Left lung (tissue), 4 donors: ENCODE measurements at regions not wholly inside any gene's neighbourhood (a gene's known extent, or its start where the extent isn't known, plus 50 kb on each side); places are given as distances from the start of the nearest gene placed in this dataset.

Experiments used
- ATAC-seq: fragments of 200-7000 bp; cut with Tn5 transposase; one replicate; pipeline ENCODE4 v1.9.1; 2020; ENCODE audit warnings: moderate library complexity
- DNase-seq, 4 donors: peaks; one replicate each; pipeline ENCODE4 v3.0.0-alpha.2; 2013 to 2020
- H3K27ac ChIP-seq, 2 donors: fragments of 200-600 bp; sonication (generic) in 1 of 2; one replicate each; pipeline versions ENCODE4 v1.5.0 to v1.8.0; 2020 to 2021
- H3K27me3 ChIP-seq, 2 donors: fragments of 200-600 bp; sonication (generic) in 1 of 2; one replicate each; pipeline versions ENCODE4 v1.5.0 to v1.8.0; 2020 to 2021
- H3K36me3 ChIP-seq, 2 donors: fragments of 200-600 bp; sonication (generic) in 1 of 2; one replicate each; pipeline versions ENCODE4 v1.5.0 to v1.8.0; 2020 to 2021
- H3K4me1 ChIP-seq, 2 donors: fragments of 200-600 bp; one replicate each; pipeline ENCODE4 v1.8.0; 2021
- H3K4me3 ChIP-seq, 2 donors: fragments of 200-600 bp; sonication (generic) in 1 of 2; one replicate each; pipeline versions ENCODE4 v1.5.0 to v1.8.0; 2020 to 2021; ENCODE audit warnings: mild to moderate bottlenecking in 1 of 2
- H3K9me3 ChIP-seq, 2 donors: fragments of 200-600 bp; sonication (generic) in 1 of 2; one replicate each; pipeline versions ENCODE4 v1.5.0 to v1.8.0; 2020 to 2021
- intact Hi-C, 2 donors: fragments of 100-400 bp; cut with DNase I; formaldehyde crosslinking; loops; one replicate each; pipeline versions ENCODE4 v1.11.2 to v1.14.2; 2022
- TF ChIP-seq, protein P1 (sequence below), 2 donors: fragments of 200-600 bp; sonication (generic) in 1 of 2; IDR thresholded peaks; one replicate each; pipeline versions ENCODE4 v1.5.0 to v1.8.0; 2021; ENCODE audit warnings: antibody characterized with exemption in 2 of 2
- donor health status: DM: no; HTN: yes; CAD: no.
- donor health status: DM: no; HTN: no; CAD: no.

DNA sequence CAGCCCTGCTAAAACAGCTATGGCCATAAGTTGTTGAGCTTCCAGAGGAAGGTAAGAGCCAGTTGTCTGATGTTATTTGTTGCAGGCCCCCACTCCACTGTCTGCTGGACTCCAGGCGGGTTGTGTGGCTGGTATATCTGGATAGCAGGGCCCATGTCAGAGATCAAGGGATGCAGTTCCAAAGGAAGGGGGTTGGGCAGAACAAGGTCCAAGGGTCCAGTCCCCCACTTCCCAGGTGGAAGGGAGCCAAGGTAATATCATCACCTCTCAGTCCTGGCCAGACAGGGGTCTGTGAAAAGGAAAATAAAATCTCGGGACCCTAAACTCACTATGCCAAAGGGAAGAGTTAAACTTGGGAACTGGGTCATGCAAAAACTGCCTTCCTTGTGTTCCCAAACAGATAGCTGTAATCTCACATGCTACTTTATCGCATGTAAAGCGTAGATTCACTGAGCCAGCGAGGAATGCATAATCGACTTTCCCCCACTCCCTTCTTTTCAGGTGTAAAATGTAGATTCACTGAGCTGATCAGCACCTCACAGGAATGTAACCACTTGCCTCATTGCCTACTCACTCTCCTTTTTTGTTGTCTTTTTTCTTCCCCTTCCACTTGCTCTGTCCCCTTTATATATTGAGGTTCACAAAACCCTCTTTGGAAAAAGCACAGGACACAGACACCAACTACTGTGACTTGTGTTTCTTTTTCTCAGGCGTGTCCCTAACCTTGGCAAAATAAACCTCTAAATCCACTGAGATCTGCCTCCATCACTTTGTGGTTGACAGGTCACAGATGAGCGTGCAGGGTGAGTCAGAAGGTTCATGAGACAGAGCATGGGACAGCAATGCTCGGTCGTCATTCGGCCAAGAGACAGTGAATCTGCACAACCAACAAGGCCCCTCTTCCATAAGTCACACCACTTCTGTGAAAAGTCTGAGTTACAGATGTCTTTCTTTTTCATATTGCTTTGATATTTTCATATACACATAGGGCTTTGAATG is 255.3 kb upstream of the SIX2 start:
- Histone ChIP-seq H3K27ac (no peak overlapping the region), H3K36me3 (no peaks in the 10 kb centered on the region), H3K9me3 (no peaks in the 10 kb centered on the region), H3K27me3 (peaks cover 0 to 18% of the 10 kb centered on the region in 2 donors), H3K4me1 (no peaks in the 10 kb centered on the region), H3K4me3 (no peak overlapping the region)
- TF ChIP-seq, protein P1, sequence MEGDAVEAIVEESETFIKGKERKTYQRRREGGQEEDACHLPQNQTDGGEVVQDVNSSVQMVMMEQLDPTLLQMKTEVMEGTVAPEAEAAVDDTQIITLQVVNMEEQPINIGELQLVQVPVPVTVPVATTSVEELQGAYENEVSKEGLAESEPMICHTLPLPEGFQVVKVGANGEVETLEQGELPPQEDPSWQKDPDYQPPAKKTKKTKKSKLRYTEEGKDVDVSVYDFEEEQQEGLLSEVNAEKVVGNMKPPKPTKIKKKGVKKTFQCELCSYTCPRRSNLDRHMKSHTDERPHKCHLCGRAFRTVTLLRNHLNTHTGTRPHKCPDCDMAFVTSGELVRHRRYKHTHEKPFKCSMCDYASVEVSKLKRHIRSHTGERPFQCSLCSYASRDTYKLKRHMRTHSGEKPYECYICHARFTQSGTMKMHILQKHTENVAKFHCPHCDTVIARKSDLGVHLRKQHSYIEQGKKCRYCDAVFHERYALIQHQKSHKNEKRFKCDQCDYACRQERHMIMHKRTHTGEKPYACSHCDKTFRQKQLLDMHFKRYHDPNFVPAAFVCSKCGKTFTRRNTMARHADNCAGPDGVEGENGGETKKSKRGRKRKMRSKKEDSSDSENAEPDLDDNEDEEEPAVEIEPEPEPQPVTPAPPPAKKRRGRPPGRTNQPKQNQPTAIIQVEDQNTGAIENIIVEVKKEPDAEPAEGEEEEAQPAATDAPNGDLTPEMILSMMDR (IDR thresholded peaks at IDR 0.05), result no peak
- intact Hi-C loops, result no loop called here
- ATAC-seq (no peak), DNase-seq (no peak)

DNA sequence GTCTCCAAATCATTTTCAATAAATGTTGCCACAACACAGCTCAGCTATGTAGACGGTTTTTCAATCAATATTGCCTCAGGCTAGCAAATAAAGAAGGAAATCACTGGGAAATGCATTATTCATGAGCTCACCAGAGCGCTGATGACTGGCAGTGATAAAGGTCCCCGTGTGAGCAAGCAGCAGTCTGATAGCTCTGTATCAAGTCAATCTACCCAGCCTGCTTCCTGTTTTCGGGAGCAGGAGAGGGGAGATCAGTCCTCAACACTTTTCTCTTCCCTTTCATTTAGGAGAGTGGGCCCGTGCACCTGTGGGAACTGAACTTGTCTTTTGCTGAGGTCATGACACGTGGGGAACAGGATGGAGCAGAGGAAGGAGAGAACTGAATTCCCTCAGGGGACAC is 253.9 kb upstream of the SIX2 start:
- no peak for DNase-seq
- no peaks in the 10 kb centered on the region for H3K4me1 ChIP-seq
- TF ChIP-seq, protein P1 (IDR thresholded peaks at IDR 0.05), result no peak
- no peaks in the 10 kb centered on the region for H3K9me3 ChIP-seq
- no peak overlapping the region for H3K4me3 ChIP-seq
- intact Hi-C loops, result no loop called here
- H3K27ac ChIP-seq, result no peak overlapping the region
- ATAC-seq, result no peak
- no peaks in the 10 kb centered on the region for H3K36me3 ChIP-seq
- H3K27me3 ChIP-seq, result peaks cover 0 to 9% of the 10 kb centered on the region in 2 donors

DNA sequence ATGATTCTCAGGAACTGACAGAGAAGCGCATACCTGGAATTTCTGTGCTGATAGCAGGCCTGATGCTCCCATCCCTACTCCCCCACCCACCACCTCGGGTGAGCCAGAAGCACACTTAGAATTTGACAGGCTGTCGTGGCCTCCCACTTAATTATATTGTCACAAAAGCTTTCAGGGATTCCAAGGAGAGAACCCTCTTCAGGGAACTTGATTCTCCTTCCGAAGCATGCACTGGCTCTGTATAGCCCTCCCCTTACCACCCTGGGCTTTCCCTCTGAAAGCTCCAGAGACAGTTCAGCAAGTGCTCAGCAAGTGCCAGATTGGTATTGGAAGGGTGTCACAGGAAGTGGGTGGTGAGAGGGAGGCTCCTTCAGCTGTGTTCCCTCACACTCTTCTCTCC is 252.5 kb upstream of the SIX2 start:
- Histone ChIP-seq H3K4me1 (no peaks in the 10 kb centered on the region), H3K27me3 (peaks cover 0 to 9% of the 10 kb centered on the region in 2 donors), H3K27ac (no peak overlapping the region), H3K9me3 (no peaks in the 10 kb centered on the region), H3K36me3 (no peaks in the 10 kb centered on the region), H3K4me3 (no peak overlapping the region)
- TF ChIP-seq, protein P1 (IDR thresholded peaks at IDR 0.05), result no peak
- ATAC-seq (no peak), DNase-seq (no peak)
- intact Hi-C loops, result no loop called here

DNA sequence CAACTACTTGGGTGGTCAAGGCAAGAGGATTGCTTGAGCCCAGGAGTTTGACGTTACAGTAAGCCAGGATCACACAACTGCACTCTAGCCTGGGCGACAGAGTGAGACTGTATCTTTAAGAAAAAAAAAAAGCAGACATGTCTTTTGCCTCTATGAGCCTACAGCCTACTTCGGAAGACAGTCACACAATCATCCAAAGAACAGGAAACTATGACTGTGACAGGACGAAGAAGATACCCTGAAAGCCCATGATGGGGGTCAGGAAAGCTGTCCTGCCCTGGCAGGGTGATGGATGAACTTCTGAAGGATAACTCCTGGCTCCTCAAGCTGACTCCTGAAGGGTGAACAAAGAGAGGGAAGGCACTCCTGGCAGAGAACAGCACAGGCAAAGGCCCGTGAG is 251.7 kb upstream of the SIX2 start:
- intact Hi-C loops, result no loop called here
- no peaks in the 10 kb centered on the region for H3K9me3 ChIP-seq
- no peaks in the 10 kb centered on the region for H3K36me3 ChIP-seq
- DNase-seq (no peak), ATAC-seq (no peak)
- no peaks in the 10 kb centered on the region for H3K4me1 ChIP-seq
- no peak overlapping the region for H3K4me3 ChIP-seq
- H3K27me3 ChIP-seq, result peaks cover 0 to 9% of the 10 kb centered on the region in 2 donors
- TF ChIP-seq, protein P1 (IDR thresholded peaks at IDR 0.05), result no peak
- H3K27ac ChIP-seq, result no peak overlapping the region

DNA sequence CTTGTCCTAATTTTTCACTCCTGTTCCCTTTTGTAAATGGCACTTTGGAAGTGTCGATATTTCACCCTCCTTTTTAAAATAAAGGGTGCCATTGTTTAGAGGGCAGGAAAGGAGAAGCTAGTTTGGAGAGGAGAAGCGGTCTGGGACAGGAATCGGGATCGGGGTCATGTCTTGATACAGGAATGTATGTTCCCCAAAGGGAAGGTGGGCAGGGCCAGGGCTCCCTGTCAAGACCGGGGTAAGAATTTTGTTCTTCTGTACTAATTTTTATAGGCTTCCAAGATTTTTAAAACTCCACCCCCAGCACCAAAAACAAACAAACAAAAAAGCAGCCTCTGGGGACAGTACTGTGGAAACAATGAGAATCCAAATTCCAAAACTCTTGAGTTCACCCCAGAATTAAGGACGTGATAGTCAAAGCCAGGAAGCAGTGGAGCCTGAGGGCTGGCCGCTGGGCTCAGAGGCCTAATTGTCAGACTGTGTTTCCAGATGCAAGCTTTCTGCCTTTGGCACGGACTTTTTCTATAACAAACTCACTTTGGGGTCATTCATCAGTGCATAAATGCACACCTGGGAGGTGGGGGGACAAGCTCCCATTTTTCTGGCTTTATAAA is 250.4 kb upstream of the SIX2 start:
- Histone ChIP-seq H3K27me3 (peaks cover 0 to 9% of the 10 kb centered on the region in 2 donors), H3K36me3 (no peaks in the 10 kb centered on the region), H3K9me3 (no peaks in the 10 kb centered on the region), H3K4me3 (no peak overlapping the region), H3K4me1 (no peaks in the 10 kb centered on the region), H3K27ac (no peak overlapping the region)
- DNase-seq (no peak), ATAC-seq (no peak)
- intact Hi-C loops, result no loop called here
- TF ChIP-seq, protein P1 (IDR thresholded peaks at IDR 0.05), result no peak
